ENCODE measurements at regions not wholly inside any gene's neighbourhood (a gene's known extent, or its start where the extent isn't known, plus 50 kb on each side); places are given as distances from the start of the nearest gene placed in this dataset.

- POLR2A ChIA-PET, result no interaction called here
- intact Hi-C loops (cut with micrococcal nuclease; ENCODE audit: unreplicated experiment), result no loop called here
- H3K4me2 ChIP-seq (ENCODE audit: low read depth, low read length), result no peak overlapping the region
- no TSS peak for BruUV-seq (replicated peaks)
- peaks cover 2 to 9% of the 10 kb centered on the region in 2 experiments; a peak in 2 of 5 replicates for H3K27me3 ChIP-seq (ENCODE audit: control insufficient read depth in 1 of 2, insufficient read depth in 2 of 2, low read length in 2 of 2)
- TF ChIP-seq CREM (IDR thresholded peaks at IDR 0.05) (no peak), CREM (CRISPR knock-in tag; IDR thresholded peaks at IDR 0.05) (no peak), E2F5 (CRISPR knock-in tag; conservative IDR thresholded peaks at IDR 0.05) (no peak), ZNF7 (CRISPR knock-in tag; IDR thresholded peaks at IDR 0.05) (no peak), ZNF414 (CRISPR knock-in tag; IDR thresholded peaks at IDR 0.05) (no peak), ZNF607 (CRISPR knock-in tag; IDR thresholded peaks at IDR 0.05; ENCODE audit: borderline replicate concordance) (no peak), SRSF4 (IDR thresholded peaks at IDR 0.05; ENCODE audit: low read depth, low read length, poor library complexity, severe bottlenecking) (no peak), PCBP2 (optimal IDR thresholded peaks at IDR 0.05; ENCODE audit: low read depth, low read length, poor library complexity, severe bottlenecking) (peak; percentile 65), ZNF224 (CRISPR knock-in tag; IDR thresholded peaks at IDR 0.05) (no peak), RFX1 (IDR thresholded peaks at IDR 0.05) (peak; percentile 11; the same call in 1 of the 2 replicates), SIX1 (CRISPR knock-in tag; IDR thresholded peaks at IDR 0.05; ENCODE audit: borderline replicate concordance) (no peak), POLR2A (IDR thresholded peaks at IDR 0.05; ENCODE audit: insufficient read depth in 1 of 2, low read depth in 2 of 2, low read length in 2 of 2) (no peak), MAX (IDR thresholded peaks at IDR 0.05) (no peak)
- FAIRE-seq (no peak), DNase-seq (ENCODE audit: low spot score) (no peak), ATAC-seq (no peak)
- in situ Hi-C loops (cut with HindIII; ENCODE audit: extremely low pct_ligation_motif_present, low pct_unique_long_range_greater_than_20kb), result no loop called here
- H3K79me2 ChIP-seq (ENCODE audit: insufficient read depth, low read length), result no peaks in the 10 kb centered on the region
- CTCF ChIA-PET (ENCODE audit: low intra/inter-chr PET ratio, low total read pairs), result interaction anchor here (1.2 to 2.6 kb wide), 3 partner anchors 166 to 352 kb away, joined by 3 to 20 read pairs (median 11); no protein-coding TSS in a partner anchor
- H3K36me3 ChIP-seq (replicated peaks in 1 of 2; ENCODE audit: control insufficient read depth in 1 of 2, insufficient read depth in 2 of 2, low read length in 2 of 2), result no peaks in the 10 kb centered on the region
- WGBS (ENCODE audit: low lambda C conversion rate), result 3% methylated on average over 1 of the region's 1 CpG
- H4K20me1 ChIP-seq (ENCODE audit: insufficient read depth, low read length), result no peaks in the 10 kb centered on the region
- no peak overlapping the region for H3K4me3 ChIP-seq (replicated peaks in 1 of 3; ENCODE audit: insufficient read depth in 1 of 3, low read depth in 2 of 3, low read length in 3 of 3)
- no peak overlapping the region for H2AFZ ChIP-seq (ENCODE audit: low read length)
- H3K9ac ChIP-seq (ENCODE audit: insufficient read depth, low read depth, low read length), result no peak overlapping the region
- H3K4me1 ChIP-seq (ENCODE audit: insufficient read depth, low read length), result 0 out of 2 replicates have a peak, but pooled peaks cover 8% of the 10 kb centered on the region
- H3K9me3 ChIP-seq (ENCODE audit: low read length), result no peaks in the 10 kb centered on the region
- no peak overlapping the region for H3K27ac ChIP-seq (ENCODE audit: extremely low read length, insufficient read depth, low read length)
Measured at GRCh38 chr2:64874593-64874992, 114.6 kb upstream of the SLC1A4 start.

Measured in HepG2 (cell line).